Cardiac fibroblast (primary cell): ENCODE measurements at regions not wholly inside any gene's neighbourhood (a gene's known extent, or its start where the extent isn't known, plus 50 kb on each side); places are given as distances from the start of the nearest gene placed in this dataset.
A peak's percentile ranks its signal among the peaks of the same experiment; 100 is the strongest.

Experiments
- DNase-seq, 2 donors: peaks; one replicate each; pipeline versions ENCODE4 v3.0.0 to v3.0.0-alpha.2; 2010; ENCODE audit warnings: low read depth in 2 of 2
- H3K4me3 ChIP-seq, 2 donors: replicated peaks in 1 of 2; 1 replicate in 1 of 2; 2 replicates in 1 of 2; pipeline ENCODE4 v1.5.1; 2011; ENCODE audit warnings: low read depth in 2 of 2, low read length in 2 of 2, mild to moderate bottlenecking in 2 of 2, moderate library complexity in 1 of 2
- TF ChIP-seq, protein P1 (sequence below): IDR thresholded peaks from one replicate; pipeline ENCODE4 v1.5.1; 2011; ENCODE audit warnings: low read depth, mild to moderate bottlenecking, low read length, inconsistent platforms

DNA sequence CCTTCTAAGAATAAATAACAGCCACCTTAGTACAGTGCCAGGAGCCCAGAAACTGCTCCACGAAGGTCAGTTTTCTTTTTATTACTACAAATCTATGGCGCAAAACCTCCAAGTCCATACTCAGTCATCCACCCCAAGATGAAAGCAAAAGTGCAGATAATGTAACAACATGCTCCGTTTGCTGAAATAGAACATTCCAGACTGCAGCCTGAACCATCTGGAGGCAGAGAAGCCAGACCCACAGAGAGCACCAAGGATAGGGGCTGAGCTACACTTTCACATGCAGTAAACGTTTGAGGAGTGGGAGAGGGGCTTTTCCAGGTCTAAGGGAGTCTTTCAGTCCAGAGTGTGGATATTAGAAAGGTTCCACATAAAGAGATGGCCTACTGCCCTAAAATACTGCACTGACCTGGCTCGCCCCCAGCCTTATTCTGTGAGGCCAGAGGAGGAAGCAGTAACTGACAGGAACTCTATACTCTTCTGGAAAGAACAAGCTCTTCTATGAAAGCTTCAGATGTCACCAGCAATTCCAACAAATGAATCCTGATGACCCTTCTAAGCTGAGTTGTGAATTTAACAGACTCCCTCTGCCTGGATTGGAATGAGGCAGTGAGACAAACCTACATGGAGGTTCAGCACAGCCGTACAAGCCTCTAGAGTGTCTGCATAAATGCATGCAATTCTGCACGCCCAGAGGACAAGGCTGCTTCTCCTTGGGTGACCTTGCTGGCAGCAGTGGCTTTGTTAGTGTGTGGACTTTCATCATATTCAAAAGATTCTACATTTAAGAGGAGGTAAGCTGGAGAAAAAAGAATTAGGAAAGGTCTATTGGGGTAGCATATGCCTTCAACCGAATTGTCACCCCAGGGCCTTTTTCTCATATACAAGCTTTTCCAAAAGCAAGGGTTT, 153.9 kb upstream of the EGLN3 start:
- H3K4me3 ChIP-seq: no peak overlapping the region
- TF ChIP-seq, protein P1, sequence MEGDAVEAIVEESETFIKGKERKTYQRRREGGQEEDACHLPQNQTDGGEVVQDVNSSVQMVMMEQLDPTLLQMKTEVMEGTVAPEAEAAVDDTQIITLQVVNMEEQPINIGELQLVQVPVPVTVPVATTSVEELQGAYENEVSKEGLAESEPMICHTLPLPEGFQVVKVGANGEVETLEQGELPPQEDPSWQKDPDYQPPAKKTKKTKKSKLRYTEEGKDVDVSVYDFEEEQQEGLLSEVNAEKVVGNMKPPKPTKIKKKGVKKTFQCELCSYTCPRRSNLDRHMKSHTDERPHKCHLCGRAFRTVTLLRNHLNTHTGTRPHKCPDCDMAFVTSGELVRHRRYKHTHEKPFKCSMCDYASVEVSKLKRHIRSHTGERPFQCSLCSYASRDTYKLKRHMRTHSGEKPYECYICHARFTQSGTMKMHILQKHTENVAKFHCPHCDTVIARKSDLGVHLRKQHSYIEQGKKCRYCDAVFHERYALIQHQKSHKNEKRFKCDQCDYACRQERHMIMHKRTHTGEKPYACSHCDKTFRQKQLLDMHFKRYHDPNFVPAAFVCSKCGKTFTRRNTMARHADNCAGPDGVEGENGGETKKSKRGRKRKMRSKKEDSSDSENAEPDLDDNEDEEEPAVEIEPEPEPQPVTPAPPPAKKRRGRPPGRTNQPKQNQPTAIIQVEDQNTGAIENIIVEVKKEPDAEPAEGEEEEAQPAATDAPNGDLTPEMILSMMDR: no peak
- DNase-seq: no peak

DNA sequence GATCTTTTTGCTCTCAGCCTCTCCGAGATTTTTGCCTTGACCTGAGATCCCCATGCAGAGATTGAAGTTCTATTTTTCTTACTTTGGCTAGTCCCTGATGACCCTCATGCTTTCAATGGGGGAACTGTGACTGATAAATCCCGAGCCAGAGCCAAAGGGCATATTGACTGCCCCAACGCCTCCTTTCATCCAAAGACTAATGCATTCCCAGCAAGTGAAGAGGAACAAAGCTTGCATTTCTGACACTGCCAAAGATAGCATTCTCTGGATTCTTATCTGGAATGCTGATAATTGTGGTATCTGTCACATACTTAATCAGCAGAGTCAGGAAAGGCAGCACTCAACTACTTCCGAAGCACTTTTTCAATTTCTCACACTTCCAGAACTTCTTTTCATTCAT, 152.3 kb upstream of the EGLN3 start:
- DNase-seq: no peak
- TF ChIP-seq, protein P1: no peak
- no peak overlapping the region for H3K4me3 ChIP-seq

DNA sequence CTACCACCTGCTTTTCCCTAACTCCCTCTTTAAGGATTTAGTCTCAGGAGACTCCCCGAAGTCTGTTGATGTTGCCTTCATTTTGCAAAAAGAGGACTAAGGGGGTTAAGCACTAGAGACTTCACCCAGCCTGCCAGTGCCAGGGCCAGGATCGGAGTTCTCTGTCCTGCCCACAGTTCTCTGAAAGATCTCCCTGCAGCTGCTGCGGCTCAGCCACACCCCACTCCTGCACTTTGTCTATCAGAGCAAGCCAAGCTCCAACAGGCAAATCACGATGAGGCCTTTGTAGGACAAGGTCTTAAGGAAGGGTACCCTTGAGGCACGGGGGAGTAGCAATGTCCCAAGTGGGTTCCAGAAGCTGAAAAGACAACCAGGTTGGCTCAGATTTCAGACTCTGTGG, 148.8 kb upstream of the EGLN3 start:
- no peak for DNase-seq
- TF ChIP-seq, protein P1: no peak
- no peak overlapping the region for H3K4me3 ChIP-seq

DNA sequence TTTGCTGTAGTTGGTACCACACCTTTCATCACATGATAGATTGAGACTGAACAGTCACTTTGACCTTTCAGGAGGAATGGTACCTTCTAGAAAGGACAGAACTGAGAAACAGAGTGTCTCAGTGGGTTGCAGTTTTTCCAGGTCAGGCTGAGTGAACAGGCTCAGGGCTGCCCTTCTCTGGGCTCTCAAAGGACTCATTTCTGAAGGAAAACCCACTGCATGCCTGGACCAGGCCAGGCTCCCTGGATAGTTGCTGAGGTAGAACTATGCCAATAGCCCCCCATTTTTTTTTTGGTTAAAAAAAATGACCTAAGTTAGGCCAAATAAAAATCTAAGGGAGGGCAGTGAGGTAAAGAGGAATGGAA, 148.1 kb upstream of the EGLN3 start:
- H3K4me3 ChIP-seq: no peak overlapping the region
- DNase-seq: no peak
- TF ChIP-seq, protein P1: no peak

DNA sequence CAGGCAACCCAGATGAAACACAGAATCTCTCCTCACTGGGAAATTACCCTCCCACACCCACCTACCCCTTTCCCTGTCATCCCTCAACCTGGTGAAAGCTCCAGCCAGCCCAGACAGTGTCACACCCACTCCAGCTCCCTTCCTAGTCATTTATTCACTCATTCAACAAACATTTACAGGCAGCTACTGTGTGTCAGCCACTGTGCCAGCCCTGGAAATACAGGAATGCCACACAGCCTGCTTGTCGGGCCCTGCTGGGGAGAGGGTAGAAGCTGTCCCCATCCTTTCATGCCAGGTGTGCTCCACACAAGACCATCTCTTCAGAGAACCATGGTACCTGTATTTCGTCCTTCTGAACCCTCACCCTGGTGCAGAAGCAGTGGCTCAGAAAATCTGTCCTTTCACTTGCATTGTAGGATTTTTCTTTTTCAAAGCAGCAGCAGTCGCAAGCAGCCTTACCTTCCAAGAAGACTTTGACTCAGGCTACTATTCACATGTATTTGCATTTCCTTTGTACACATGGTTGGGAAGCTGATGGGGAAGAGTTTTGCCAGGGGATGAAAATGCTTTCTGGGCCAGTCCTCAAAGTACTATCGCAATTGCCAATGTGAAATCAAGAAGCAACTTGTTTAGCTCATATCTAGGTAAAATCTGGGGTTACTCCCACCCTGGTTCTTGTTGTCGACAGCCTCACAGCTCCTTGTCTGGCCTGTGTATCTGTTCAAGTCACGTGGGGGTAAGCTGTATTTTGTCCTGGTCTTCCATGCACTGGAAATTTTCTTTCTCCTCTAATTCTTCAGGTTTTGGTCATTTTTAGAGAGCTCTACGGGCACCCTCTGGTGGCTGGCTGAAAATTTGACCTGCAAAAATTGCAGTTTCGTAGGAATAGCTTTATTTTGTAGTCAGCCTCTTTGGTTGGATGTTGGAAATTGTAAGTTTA, 147.4 kb upstream of the EGLN3 start:
- TF ChIP-seq, protein P1: peak; percentile 68
- H3K4me3 ChIP-seq: no peak overlapping the region
- DNase-seq: peak; percentile 57 to 74

DNA sequence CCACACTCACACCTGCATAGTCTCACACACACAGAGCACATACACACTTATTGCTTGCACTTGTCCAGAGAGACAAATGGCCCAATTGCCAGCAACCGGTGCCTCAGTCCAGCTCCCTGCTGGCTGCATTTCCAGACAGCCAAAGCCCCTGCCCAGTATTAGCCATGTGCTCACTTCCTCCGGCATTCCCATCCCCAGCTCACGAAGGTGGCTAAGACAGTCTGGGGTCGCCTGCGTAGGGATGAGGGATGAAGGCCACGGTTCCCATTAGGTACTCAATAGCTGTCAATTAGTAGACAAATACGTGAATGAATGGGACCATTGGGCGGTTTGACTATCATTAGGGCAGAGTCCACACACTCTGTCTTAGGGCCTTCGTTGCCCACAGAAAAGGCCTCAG, 146.8 kb upstream of the EGLN3 start:
- H3K4me3 ChIP-seq: no peak overlapping the region
- TF ChIP-seq, protein P1: no peak
- DNase-seq: no peak
